ENCODE measurements at regions not wholly inside any gene's neighbourhood (a gene's known extent, or its start where the extent isn't known, plus 50 kb on each side); places are given as distances from the start of the nearest gene placed in this dataset.
"Not testable (repeated sequence)": the region's sequence is repeated elsewhere in the genome, so short reads cannot be mapped to it uniquely, and the experiment has no call there.

DNA sequence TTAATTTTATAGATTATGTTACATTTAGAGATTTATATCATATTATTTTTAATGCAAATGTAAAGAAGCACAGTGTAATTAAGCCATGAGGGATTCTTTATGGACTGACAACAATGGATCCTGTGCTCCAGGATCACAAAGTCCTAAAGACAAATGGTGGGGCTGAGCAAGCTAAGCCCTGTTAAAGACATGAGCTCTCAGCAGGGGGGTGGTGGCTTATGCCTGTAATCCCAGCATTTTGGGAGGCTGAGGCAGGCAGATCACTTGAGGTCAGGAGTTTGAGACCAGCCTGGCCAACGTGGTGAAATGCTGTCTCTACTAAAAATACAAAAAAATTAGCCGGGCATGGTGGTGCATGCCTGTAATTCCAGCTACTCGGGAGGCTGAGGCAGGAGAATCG lies 160.8 kb upstream of the RGS6 start:
- TF ChIP-seq, protein P1, sequence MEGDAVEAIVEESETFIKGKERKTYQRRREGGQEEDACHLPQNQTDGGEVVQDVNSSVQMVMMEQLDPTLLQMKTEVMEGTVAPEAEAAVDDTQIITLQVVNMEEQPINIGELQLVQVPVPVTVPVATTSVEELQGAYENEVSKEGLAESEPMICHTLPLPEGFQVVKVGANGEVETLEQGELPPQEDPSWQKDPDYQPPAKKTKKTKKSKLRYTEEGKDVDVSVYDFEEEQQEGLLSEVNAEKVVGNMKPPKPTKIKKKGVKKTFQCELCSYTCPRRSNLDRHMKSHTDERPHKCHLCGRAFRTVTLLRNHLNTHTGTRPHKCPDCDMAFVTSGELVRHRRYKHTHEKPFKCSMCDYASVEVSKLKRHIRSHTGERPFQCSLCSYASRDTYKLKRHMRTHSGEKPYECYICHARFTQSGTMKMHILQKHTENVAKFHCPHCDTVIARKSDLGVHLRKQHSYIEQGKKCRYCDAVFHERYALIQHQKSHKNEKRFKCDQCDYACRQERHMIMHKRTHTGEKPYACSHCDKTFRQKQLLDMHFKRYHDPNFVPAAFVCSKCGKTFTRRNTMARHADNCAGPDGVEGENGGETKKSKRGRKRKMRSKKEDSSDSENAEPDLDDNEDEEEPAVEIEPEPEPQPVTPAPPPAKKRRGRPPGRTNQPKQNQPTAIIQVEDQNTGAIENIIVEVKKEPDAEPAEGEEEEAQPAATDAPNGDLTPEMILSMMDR (IDR thresholded peaks at IDR 0.05 in 8 of 11, conservative IDR thresholded peaks at IDR 0.05 in 3 of 11): not testable (repeated sequence)
- TF ChIP-seq POLR2A, POLR2AphosphoS5 (IDR thresholded peaks at IDR 0.05): not testable (repeated sequence)
